Stimulated activated CD4-positive, alpha-beta T cell treated with anti-CD3 and anti-CD28 coated beads, Interleukin-2, amount 100 ng/mL, for 48 hours (primary cell): ENCODE measurements at regions not wholly inside any gene's neighbourhood (a gene's known extent, or its start where the extent isn't known, plus 50 kb on each side); places are given as distances from the start of the nearest gene placed in this dataset.

Experiments used
- DNase-seq, 2 donors: peaks; one replicate each; pipeline ENCODE4 v3.0.0-alpha.2; 2020

- DNase-seq, result no peak
Observed at GRCh38 chr1:200354243-200354642, 55.6 kb downstream of the ZNF281 start.

DNA sequence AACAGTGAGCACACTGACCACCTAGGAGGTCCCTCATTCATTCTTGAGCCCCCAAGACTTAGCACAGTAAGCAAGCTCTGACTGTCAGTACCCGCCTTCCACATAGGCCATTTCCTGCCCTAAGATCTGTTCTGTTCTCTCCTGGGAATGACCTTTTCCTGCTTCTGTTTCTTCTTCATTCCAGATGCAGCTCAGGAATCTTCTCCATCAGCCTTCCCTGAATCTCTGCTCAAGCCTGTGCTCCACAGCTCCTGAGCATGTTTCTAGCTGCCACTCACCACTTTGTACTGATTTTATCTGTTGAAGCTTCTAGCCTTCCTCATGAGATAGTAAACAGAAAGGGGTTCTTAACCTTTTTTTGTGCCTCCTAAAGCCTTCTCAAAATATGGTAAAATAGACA lies 56.6 kb downstream of the ZNF281 start:
- DNase-seq, result no peak

- DNase-seq, result peak in 1 of 2 donors; percentile 8
Observed at GRCh38 chr1:200351826-200352549, 57.8 kb downstream of the ZNF281 start.

DNA sequence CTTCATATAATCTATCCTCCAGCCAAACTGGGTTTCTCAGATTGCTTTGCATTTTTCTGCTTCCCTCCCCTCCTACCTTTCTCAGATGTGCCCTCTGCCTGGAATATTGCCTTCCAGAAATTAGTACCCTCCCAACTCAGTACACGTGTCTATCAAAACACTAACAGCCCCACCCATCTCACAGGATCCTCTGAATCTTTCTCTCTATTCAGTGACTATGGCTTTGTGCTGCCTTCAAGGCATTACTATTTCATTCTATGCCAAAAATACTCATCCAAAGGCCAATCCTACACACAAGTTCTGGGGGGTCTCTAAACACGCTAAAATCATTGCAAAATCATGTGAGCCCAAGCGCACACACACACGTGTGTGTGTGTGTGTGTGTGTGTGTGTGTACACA lies 58.4 kb downstream of the ZNF281 start:
- DNase-seq, result no peak

- no peak for DNase-seq
Observed at GRCh38 chr1:200346700-200347099, 63.1 kb downstream of the ZNF281 start.

- no peak for DNase-seq
Observed at GRCh38 chr1:200345520-200345919, 64.3 kb downstream of the ZNF281 start.

GRCh38 chr1:200343874-200344273 lies 66.0 kb downstream of the ZNF281 start:
- no peak for DNase-seq

GRCh38 chr1:200342511-200343311 lies 67.1 kb downstream of the ZNF281 start:
- DNase-seq, result no peak

- DNase-seq, result no peak
Observed at GRCh38 chr1:200338451-200338850, 71.4 kb downstream of the ZNF281 start.

- DNase-seq, result no peak
Observed at GRCh38 chr1:200337831-200338230, 72.0 kb downstream of the ZNF281 start.

DNA sequence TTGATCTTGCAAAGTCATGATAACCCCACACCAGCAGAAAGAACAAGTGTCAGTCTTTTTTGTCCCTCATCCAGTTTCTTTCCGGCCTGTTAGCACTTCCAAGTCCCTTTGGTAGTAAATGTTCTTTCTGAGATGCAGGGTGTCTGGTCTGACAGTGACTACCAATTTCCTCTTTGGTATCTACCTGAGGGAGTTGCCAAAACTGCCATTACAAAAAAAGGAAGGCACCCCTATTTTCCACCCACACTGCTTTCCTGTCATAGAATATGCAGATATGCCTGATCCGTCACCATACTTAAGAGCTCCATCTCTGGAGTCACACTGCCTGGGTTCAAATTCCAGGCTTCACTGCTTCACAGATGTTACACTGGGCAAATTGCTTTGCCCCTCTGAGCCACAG lies 72.4 kb downstream of the ZNF281 start:
- no peak for DNase-seq

- DNase-seq, result no peak
Observed at GRCh38 chr1:200336901-200337391, 72.9 kb downstream of the ZNF281 start.

- DNase-seq, result no peak
Observed at GRCh38 chr1:200336101-200336845, 73.6 kb downstream of the ZNF281 start.

- no peak for DNase-seq
Observed at GRCh38 chr1:200334661-200335256, 75.1 kb downstream of the ZNF281 start.

- DNase-seq, result no peak
Observed at GRCh38 chr1:200333329-200333728, 76.5 kb downstream of the ZNF281 start.

GRCh38 chr1:200332716-200333115 lies 77.1 kb downstream of the ZNF281 start:
- no peak for DNase-seq

DNA sequence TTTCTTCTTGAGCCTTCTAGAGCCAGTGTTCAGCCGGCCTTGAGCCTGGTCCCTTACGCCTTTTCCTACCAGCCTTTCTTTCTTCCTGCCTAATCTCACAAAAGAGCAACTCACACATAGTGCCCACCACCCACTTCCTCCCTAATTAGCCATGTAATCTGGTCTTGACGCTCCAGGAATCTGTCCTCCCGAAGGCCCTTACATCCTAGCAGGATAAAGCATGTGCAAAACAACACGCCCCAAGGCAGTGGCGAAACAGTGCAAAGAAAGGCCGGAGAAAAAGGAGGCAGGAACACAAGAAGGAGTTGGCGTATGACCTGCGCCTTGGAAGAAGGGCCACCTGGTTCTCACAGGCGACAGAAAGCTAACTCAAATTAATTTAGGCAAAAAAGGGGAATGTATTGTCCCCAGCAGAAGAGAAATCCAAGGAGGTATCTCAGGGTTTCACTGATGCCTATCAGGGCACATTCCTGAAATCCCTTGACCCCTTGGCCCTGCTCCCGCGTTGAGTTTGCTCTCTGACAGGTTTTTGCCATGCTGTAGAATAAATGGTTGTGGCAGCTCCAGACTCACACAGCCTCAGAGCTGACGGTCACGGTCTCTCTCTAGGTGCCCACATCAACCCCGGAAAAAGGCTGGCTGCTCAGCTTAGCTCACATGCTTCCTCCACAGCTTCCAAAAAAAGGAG lies 79.0 kb downstream of the ZNF281 start:
- DNase-seq, result no peak

- no peak for DNase-seq
Observed at GRCh38 chr1:200329208-200329882, 80.5 kb downstream of the ZNF281 start.

DNA sequence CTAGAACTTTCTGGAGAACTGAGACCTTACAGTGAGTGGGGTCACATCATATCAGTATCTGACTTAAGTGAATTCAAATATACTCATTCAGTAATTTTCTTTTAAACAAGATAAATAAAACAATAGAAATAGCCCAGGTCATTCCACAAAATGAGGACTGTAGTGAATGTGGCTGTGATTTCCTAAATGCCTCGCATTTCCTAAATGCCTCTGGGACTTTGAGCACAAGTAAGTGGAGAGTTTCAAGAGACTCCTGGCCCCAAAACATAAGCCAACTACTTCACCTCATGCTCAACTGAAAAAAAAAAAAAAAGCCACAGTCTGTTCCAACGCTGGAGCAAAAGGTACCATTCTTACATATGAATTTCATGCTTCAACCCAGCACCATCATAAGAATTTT lies 81.5 kb downstream of the ZNF281 start:
- no peak for DNase-seq

- no peak for DNase-seq
Observed at GRCh38 chr1:200323856-200324400, 85.9 kb downstream of the ZNF281 start.

- DNase-seq, result no peak
Observed at GRCh38 chr1:200319148-200319547, 90.7 kb downstream of the ZNF281 start.

DNA sequence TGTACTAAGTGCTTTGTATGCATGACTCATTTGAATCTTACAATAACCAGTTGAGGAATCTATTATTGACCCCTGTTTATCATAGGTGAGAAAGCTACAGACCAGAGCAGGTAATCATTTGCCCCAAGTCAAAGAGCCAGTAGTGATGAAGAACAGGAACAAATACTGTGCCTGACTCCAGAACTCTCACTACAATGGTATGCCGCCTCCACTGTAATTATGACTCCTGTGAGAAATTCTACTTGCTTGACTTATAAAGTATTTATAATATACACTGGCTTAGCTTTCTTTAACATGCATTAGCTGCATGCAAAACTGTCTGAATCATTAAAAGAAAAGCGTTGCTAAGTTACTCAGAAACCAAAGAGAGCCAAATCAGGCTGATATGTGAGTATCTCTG lies 92.6 kb downstream of the ZNF281 start:
- DNase-seq, result no peak
